Activated T-cell treated with anti-CD3 and anti-CD28 coated beads, Interleukin-2, amount 50 U/mL, for 48 hours (primary cell): ENCODE measurements at regions not wholly inside any gene's neighbourhood (a gene's known extent, or its start where the extent isn't known, plus 50 kb on each side); places are given as distances from the start of the nearest gene placed in this dataset.

Experiments
- DNase-seq, 2 experiments: peaks; one replicate each; pipeline ENCODE4 v3.0.0-alpha.2; 2020

DNA sequence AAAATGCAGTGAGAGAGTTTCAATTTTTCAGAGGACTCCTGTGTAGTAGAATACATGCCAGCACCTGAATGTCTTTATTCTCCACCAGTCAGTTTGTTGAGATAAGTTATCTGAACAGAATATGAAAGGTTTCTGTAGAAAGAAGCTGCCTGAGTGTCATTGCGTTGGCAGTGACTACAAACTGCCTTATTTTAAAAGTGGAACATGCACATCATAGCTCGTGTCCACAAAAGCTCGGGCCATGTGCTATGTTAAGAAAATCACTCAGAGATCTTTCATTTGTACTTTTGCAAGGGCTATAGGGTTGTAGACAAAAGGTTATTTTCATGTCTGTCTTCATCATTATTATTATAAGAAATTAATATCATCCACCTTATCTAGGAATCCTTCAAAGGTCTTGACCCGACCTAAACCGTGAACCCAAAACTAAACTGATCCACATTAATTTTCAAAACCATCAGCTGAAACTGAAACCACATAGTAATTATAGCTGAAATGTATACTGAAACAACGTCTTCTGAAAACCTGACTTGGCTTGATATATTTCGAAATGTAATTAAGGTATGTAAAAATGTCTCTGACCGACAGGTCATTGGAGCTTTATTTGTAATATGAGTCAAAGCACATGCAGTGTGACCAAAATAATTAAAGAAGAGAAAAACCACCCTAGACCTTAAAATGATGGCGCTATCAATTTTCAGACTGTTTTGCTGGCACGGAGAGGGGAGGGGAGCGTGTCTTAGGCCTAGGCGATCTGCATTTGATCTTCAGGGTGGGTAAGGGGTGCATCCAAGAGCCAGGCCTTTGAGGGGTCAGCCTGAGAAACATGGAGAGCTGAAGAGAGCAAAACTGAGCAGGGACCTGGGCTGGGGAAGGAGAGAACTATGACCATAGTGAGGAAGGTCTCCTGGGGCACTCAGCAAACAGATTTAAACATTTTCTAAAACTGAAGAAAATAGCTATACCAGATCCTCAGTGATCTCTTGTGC lies 232.1 kb downstream of the SOX11 start:
- no peak for DNase-seq

DNA sequence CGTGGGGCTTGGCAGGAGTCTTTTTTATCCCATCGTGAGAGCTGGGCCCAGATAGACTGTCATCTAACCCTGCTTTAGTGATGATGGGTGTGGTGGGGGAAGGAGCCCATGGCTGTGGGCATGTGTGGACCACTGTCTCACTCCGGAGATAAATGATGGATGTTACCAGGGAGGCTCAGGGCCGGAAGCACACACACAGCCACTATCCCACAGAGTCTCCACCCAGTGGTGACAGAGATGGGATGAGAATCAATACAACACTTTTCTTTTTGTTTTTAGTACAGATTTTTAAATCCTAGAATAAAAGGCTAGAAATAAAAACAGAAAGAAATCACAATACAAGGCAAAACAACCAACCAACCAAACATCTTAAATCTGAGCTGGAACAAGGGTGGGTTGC lies 233.4 kb downstream of the SOX11 start:
- DNase-seq = no peak

- no peak for DNase-seq
These were observed 234.8 kb downstream of the SOX11 start for GRCh38 chr2:5926871-5927512.

DNA sequence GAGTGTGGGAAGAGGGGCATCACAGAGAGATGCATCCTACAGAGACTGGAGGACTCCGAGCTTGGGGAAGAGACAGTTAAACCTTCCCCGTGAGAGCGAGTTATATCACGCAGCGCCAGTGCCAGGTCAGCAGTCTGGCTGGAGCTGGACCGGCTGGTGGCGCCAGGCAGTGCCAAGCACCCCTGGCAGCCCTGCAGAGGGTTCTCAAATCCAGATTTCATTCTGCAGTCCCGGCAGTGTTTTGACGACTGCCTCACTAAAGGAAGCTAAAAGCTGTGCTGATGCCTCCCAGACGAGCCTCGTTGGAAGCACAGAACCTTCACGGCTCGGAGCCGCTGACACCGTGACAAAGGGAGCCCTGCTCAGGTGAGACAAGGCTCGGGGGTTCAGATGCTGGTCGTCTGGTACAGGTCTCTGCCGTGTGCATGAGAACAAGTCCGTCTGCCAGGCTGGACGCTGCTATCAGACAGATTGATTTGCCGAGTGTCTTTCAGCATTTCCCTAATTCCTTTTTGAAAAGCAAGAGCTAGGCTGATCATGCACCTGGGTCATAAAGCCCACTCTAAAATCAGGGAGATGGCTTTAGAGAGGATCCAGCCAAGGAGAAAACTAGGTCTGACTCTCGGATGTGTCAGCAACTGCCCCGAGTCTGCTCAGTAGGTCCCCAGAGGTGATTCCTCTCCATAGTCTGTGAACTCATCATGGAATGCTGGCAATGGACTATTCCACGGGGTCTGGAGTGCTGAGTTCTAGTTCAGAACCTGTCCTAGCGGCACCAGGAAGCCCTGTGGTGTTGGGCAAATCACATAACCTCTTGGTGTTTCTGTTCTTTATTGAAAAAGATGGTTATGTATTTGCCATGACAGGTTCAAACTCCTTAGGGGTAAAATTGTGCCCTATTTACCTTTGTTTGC lies 240.6 kb downstream of the SOX11 start:
- DNase-seq = no peak

DNA sequence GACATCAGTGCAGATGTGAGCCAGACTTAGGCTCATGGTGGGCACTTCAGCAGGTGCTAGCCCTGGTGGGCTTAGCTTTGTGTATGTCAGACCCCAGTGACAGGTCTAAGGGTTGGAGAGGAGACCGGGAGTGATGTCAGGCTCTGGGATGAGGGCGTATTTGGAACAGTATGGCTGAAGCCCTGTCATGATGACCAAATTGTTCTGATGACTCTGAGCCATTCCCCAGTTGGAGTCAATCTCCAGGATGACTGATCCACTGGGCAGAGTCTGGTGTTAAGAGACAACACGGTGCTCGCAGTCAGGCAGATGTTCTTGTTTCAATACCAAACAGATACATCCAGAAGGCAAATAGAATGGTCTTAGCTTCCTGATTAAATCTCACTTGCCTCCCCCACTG lies 241.5 kb downstream of the SOX11 start:
- DNase-seq = no peak

DNA sequence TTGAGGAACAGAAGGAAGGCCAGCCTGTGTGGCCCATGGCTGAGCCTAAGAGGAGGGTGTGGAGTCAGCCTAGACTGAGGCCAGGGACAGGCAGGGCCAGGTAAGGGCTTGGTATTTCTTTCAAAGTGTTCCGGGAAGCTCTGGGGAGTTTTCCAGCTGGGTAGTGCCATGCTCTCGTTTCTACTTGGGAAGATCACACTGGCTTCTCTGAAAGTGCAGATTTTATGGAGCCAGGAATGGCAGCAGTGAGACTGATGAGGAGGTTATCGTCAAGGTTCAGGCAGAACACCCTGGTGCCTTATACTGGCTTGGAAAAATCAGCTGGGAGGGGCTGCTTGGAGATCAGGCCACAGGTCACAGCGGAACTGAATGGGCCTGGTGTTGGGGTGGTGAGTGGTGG lies 245.1 kb downstream of the SOX11 start:
- DNase-seq = no peak

DNA sequence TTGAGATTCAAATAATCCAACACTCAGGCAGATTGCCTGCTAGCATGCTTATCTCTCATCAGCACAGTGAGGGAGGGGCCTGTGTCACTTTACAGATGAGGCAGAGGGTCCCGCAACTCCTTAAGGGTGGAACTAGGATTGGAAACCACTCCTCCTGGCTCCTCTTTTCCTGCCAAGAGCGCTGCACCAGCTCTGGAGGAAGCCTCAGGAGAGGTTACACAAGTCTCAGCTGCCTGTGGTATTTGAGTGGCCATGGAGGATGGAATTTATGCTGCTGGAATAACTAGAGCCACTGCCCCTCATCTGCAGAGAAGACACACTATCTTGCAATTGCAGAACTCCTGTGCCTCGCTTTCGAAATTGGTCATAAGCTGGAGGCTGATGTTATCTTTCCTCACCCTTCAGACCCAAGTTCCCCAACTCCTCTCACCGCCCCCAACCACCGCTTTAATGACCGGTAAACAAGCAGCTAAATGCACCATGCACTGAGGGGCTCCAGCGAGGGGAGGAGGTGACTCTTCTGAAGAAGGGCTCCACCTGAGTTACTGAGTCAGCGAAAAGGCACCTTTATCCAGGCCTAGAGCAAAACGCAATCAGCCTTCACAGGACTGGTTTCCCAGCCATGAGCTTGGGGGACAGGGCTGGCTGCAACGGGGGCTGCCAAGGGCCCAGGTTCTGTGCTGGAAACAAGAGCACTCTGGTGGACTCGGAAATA lies 245.8 kb downstream of the SOX11 start:
- no peak for DNase-seq

DNA sequence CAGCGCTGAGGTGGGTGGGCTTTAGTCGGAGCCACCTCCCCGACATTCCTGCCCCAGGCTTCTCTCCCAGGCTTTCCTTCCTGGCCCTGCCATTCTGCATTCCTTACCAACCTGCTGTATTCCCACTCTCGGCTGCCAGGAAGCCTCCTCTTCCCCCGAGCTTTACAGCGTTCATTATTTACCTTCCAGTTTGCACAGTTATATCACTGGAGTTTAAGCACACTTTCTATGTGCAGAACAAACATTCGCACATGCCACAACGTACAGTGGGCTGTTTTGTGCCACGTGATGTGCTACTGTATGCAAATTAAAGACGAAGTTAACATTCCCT lies 246.3 kb downstream of the SOX11 start:
- DNase-seq = no peak

DNA sequence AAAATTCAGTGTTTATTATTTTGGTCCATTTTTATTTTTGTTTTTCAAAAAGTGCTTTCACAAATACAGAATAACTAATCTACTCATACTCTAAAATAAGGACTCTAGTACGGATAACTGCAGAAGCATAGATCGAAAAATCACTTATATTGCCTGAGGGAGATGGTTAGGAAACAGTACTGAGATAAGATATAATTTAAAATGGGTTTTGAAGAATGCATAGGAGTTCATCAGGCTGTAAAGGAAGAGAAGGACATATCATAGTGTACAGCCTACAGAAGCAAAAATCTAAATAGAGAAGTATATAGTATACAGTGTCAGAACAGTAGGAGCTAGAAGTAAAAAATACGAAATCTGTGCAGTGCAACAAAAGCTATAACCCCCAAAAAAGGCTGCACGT lies 247.4 kb downstream of the SOX11 start:
- no peak for DNase-seq

- no peak for DNase-seq
These were observed 248.7 kb downstream of the SOX11 start for GRCh38 chr2:5940596-5941535.

GRCh38 chr2:5942204-5942603 lies 250.0 kb downstream of the SOX11 start:
- no peak for DNase-seq

- no peak for DNase-seq
These were observed 253.6 kb downstream of the SOX11 start for GRCh38 chr2:5945742-5946141.

DNA sequence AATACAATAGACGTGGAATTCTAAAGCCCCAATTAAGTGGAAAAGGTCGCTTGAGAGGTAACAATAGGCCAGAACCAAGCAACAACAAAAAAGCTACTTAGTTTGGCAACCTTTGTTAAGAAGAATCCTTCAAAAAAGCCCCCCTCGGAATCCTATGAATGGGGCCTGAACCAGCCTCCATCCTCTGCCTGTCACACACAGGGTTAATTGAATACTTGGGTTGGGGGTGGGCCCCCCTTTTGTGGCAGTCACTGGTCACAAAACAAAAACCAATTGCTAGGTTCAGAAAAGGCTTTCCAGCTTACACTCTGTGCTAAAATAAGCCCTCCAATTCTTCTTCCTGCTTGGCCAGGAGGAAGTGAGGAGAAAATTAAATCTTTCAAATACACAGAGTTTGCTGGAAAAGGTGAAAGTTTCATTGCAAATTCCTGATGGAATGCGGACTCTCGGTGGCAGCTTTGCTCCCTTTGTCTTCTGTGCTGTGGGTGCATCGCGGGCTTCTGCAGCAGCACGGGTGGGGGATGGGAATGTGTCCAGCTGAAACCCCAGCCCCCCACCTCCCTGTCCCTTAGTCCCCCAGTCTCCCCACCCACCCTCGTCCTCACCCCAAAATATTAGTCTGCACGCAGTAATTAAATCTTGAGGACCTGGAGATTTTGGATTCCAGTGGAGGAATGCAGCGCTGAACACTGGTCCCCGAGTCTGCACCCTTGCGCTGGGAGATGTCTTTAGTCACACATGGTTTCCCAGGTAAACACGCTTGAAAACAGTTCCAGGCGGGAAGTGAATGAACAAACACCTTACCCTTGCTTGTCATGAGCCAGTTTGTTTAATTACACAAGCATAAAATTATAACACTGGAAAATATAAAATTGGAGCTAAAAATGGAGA lies 254.3 kb downstream of the SOX11 start:
- no peak for DNase-seq

- DNase-seq = no peak
These were observed 258.6 kb downstream of the SOX11 start for GRCh38 chr2:5950736-5951135.

DNA sequence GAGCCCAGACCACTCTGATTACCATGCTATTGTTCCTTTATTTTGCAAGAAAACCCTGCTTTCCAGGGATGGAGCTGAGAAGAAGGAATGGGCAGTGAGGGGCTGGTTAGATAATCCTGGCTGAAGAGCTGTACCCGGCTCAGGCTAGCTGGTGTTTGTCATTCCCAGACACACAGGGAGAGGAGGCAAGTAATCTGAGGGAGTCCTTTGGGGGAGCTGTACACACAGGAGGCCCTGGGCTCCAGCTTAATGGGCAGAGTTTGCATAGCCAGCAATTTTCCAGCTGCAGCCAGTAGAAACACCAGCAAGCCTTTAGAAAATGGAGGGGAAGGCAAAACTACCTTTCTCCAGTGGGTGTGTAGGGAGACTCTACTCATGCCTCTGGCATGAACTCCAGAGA lies 259.3 kb downstream of the SOX11 start:
- DNase-seq = no peak

DNA sequence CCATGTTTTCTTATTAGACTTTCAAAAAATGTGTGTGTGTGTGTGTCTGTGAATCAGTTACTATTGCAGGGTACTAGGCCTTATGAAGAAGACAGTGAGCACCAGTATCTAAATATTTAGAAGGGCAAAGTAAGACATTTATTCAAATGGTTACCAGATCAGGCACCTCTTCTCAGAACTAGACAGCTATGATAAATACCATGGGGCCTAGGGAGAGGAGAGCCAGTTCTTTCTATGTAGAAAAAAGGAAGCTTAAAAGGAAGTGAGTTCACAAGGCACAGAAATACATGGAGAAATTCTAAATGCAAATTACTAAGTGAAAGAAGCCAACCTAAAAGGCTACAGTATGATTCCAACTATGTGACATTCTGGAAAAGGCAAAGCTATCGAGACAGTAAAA lies 261.3 kb downstream of the SOX11 start:
- no peak for DNase-seq

DNA sequence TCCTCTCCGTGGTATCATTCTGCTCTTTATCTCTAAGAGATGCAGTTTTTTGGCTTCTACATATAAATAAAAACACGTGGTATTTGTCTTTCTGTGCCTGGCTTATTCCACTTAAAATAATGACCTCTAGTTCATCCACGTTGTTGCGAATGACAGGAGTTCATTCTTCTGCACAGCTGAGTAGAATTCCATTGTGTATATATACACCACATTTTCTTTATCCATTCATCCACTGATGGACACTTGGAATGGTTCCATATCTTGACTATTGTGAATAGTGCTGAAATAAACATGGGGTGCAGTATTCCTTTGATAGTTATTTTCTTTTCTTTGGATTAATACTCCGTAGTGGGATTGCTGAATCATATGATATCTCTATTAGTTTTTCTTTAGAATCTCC lies 262.3 kb downstream of the SOX11 start:
- no peak for DNase-seq

DNA sequence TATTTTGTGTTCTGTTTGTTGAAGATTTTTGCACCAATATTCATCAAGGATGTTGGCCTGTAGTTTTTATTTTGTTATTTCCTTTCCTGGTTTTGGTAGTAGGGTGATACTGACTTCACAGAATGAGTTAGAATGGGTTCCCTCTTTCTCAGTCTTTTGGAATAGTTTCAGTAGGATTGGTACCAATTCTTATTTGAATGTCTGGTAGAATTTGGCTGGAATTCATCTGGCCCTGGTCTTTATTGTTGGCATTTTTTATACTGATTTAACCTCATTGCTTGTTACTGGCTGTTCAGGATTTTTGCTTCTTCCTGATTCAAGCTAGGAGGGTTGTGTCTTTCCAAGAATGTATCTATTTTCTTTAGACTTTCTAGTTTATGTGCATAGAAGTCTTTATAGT lies 263.7 kb downstream of the SOX11 start:
- no peak for DNase-seq

- no peak for DNase-seq
These were observed 267.9 kb downstream of the SOX11 start for GRCh38 chr2:5959836-5960820.
